HCT116 (cell line): ENCODE measurements at regions not wholly inside any gene's neighbourhood (a gene's known extent, or its start where the extent isn't known, plus 50 kb on each side); places are given as distances from the start of the nearest gene placed in this dataset.

Source experiments
- ATF3 ChIP-seq: IDR thresholded peaks from 2 replicates; pipeline ENCODE4 v1.6.1; 2012
- CBX3 ChIP-seq: IDR thresholded peaks from 2 replicates; pipeline ENCODE4 v1.6.1; 2012; ENCODE audit warnings: low read depth
- CTCF ChIP-seq, 3 experiments: fragments of 200-600 bp in 1 of 3; sonication (generic) in 1 of 3; IDR thresholded peaks in 2 of 3; conservative IDR thresholded peaks in 1 of 3; 2 replicates each; pipeline ENCODE4 v1.5.1; 2012 to 2017; ENCODE audit warnings: low read depth in 2 of 3, low read length in 2 of 3, antibody characterized with exemption in 1 of 3, borderline replicate concordance in 1 of 3, control low read depth in 1 of 3, mild to moderate bottlenecking in 1 of 3, mixed read lengths in 1 of 3, mixed run types in 1 of 3, moderate library complexity in 1 of 3; ENCODE audit not compliant: insufficient read depth in 1 of 3
- ELF1 ChIP-seq: IDR thresholded peaks from 2 replicates; pipeline ENCODE4 v1.6.1; 2012; ENCODE audit warnings: low read depth, borderline replicate concordance
- POLR2AphosphoS5 ChIP-seq: IDR thresholded peaks from 2 replicates; pipeline ENCODE4 v1.6.1; 2011; ENCODE audit warnings: mild to moderate bottlenecking, low read depth, low read length, moderate library complexity
- SP1 ChIP-seq: IDR thresholded peaks from 2 replicates; pipeline ENCODE4 v1.6.1; 2012; ENCODE audit warnings: low read depth
- YY1 ChIP-seq: IDR thresholded peaks from 2 replicates; pipeline ENCODE4 v1.6.1; 2011; ENCODE audit warnings: low read length, low read depth, moderate library complexity, mild to moderate bottlenecking; ENCODE audit not compliant: insufficient replicate concordance; ENCODE audit errors: extremely low read depth

GRCh38 chr11:127651175-127651887 lies 650.8 kb upstream of the KIRREL3 start:
- TF ChIP-seq CTCF (IDR thresholded peaks at IDR 0.05 in 2 of 3, conservative IDR thresholded peaks at IDR 0.05 in 1 of 3; ENCODE audit: borderline replicate concordance in 1 of 3, insufficient read depth in 1 of 3, low read depth in 2 of 3, low read length in 2 of 3): no peak
- TF ChIP-seq YY1: no peak
- no peak for TF ChIP-seq CBX3
- no peak for TF ChIP-seq SP1
- no peak for TF ChIP-seq POLR2AphosphoS5
- no peak for TF ChIP-seq ATF3
- TF ChIP-seq ELF1: no peak
